HepG2 (cell line): ENCODE measurements at regions not wholly inside any gene's neighbourhood (a gene's known extent, or its start where the extent isn't known, plus 50 kb on each side); places are given as distances from the start of the nearest gene placed in this dataset.

ENCODE experiments used
- AKAP8 ChIP-seq: sonication (generic); formaldehyde crosslinking; IDR thresholded peaks from 2 replicates; pipeline ENCODE4 v1.5.1; 2020; ENCODE audit warnings: mild to moderate bottlenecking, missing genetic modification reagents
- GABPA ChIP-seq, 2 experiments: IDR thresholded peaks; 2 replicates each; pipeline ENCODE4 v1.6.1; 2011 to 2016; ENCODE audit warnings: low read depth in 2 of 2, low read length in 1 of 2, missing biosample characterization in 1 of 2, missing genetic modification characterization in 1 of 2
- HMG20A ChIP-seq: IDR thresholded peaks from 2 replicates; pipeline ENCODE4 v1.6.1; 2016; ENCODE audit warnings: borderline replicate concordance
- HNRNPUL1 ChIP-seq: fragments of 200-400 bp; formaldehyde crosslinking; IDR thresholded peaks from 2 replicates; pipeline ENCODE4 v1.6.1; 2017; ENCODE audit warnings: low read depth, mild to moderate bottlenecking, low read length, moderate library complexity
- HOXA5 ChIP-seq: sonication (generic); formaldehyde crosslinking; IDR thresholded peaks from 2 replicates; pipeline ENCODE4 v1.4.0; 2020; ENCODE audit warnings: missing genetic modification reagents
- PTBP1 ChIP-seq: fragments of 200-400 bp; formaldehyde crosslinking; IDR thresholded peaks from 2 replicates; pipeline ENCODE4 v1.6.1; 2018; ENCODE audit warnings: low read length, low read depth; ENCODE audit not compliant: poor library complexity, severe bottlenecking
- TBL1XR1 ChIP-seq: fragments of 150-350 bp; IDR thresholded peaks from 2 replicates; pipeline ENCODE4 v1.6.1; 2014; ENCODE audit warnings: borderline replicate concordance, low read length; ENCODE audit not compliant: partially characterized antibody
- THAP11 ChIP-seq: IDR thresholded peaks from 2 replicates; pipeline ENCODE4 v1.6.1; 2016; ENCODE audit warnings: missing biosample characterization, missing genetic modification reagents
- YEATS2 ChIP-seq: sonication (generic); formaldehyde crosslinking; IDR thresholded peaks from 2 replicates; pipeline ENCODE4 v1.4.0; 2020; ENCODE audit warnings: missing genetic modification reagents, borderline replicate concordance
- ZIK1 ChIP-seq: sonication (generic); formaldehyde crosslinking; IDR thresholded peaks from 2 replicates; pipeline ENCODE4 v1.5.0; 2020; ENCODE audit warnings: mild to moderate bottlenecking, low read depth, missing genetic modification reagents, borderline replicate concordance
- ZNF121 ChIP-seq: sonication (generic); formaldehyde crosslinking; IDR thresholded peaks from 2 replicates; pipeline ENCODE4 v1.5.0; 2020; ENCODE audit warnings: mild to moderate bottlenecking, missing genetic modification reagents
- ZNF350 ChIP-seq: sonication (generic); formaldehyde crosslinking; IDR thresholded peaks from 2 replicates; pipeline ENCODE4 v1.4.0; 2020; ENCODE audit warnings: mild to moderate bottlenecking, low read depth, missing genetic modification reagents, borderline replicate concordance
- ZNF546 ChIP-seq: sonication (generic); formaldehyde crosslinking; conservative IDR thresholded peaks from 2 replicates; pipeline ENCODE4 v1.8.1; 2023; ENCODE audit warnings: mild to moderate bottlenecking, missing genetic modification reagents
- ZNF570 ChIP-seq: sonication (generic); formaldehyde crosslinking; IDR thresholded peaks from 2 replicates; pipeline ENCODE4 v1.4.0; 2020; ENCODE audit warnings: mild to moderate bottlenecking, missing genetic modification reagents, borderline replicate concordance
- ZNF629 ChIP-seq: sonication (generic); formaldehyde crosslinking; conservative IDR thresholded peaks from 2 replicates; pipeline ENCODE4 v1.5.0; 2020; ENCODE audit warnings: missing genetic modification reagents
- TF ChIP-seq, protein P1 (sequence below): sonication (generic); formaldehyde crosslinking; conservative IDR thresholded peaks from 2 replicates; pipeline ENCODE4 v1.8.1; 2023; ENCODE audit warnings: missing genetic modification reagents
- TF ChIP-seq, protein P2 (sequence below): sonication (generic); formaldehyde crosslinking; IDR thresholded peaks from 2 replicates; pipeline ENCODE4 v1.4.0; 2020; ENCODE audit warnings: missing genetic modification reagents
- TF ChIP-seq, protein P3 (sequence below): sonication (generic); formaldehyde crosslinking; IDR thresholded peaks from 2 replicates; pipeline ENCODE4 v1.4.0; 2020; ENCODE audit warnings: missing genetic modification reagents
- TF ChIP-seq, protein P4 (sequence below): sonication (generic); formaldehyde crosslinking; conservative IDR thresholded peaks from 2 replicates; pipeline ENCODE4 v1.4.0; 2020; ENCODE audit warnings: missing genetic modification reagents
- TF ChIP-seq, protein P5 (sequence below): sonication (generic); formaldehyde crosslinking; IDR thresholded peaks from 2 replicates; pipeline ENCODE4 v1.5.0; 2020; ENCODE audit warnings: missing genetic modification reagents, mild to moderate bottlenecking, borderline replicate concordance
- TF ChIP-seq, protein P6 (sequence below): sonication (generic); formaldehyde crosslinking; conservative IDR thresholded peaks from 2 replicates; pipeline ENCODE4 v1.8.0; 2022; ENCODE audit warnings: mild to moderate bottlenecking, moderate library complexity, missing genetic modification reagents

DNA sequence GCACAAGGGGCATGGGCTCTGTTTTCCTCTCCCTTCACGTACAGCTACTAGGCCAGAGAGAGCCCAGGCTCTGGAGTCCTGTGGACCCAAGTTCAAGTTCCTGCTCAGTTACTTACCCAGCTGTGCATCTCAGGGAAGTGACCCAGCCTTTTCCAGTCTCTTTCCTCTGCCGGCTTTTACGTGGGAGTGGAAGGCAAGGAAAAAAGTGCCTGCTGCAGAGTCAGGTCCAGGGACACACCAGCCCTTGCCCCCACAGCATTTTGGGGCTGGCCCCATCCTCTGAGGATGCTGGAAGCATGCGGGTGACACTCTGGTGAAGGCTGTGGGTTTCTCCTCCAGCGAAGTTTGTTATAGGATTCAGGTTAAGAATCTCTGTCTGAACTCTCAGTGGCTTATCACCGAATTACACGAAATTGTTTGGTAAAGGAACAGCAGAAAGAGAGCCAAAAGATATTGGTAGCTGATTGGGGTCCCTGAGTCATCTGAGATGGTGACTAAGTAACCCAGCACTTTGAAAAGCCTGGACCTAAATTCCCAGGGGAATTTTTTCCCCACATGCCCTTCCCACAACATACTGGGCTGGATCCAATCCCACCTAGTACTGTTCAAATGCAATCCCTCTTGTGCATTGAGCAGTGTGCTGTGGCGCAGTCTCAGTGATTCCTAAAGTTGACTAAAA lies 424.3 kb downstream of the RPS24 start (continued):
- TF ChIP-seq, protein P1, sequence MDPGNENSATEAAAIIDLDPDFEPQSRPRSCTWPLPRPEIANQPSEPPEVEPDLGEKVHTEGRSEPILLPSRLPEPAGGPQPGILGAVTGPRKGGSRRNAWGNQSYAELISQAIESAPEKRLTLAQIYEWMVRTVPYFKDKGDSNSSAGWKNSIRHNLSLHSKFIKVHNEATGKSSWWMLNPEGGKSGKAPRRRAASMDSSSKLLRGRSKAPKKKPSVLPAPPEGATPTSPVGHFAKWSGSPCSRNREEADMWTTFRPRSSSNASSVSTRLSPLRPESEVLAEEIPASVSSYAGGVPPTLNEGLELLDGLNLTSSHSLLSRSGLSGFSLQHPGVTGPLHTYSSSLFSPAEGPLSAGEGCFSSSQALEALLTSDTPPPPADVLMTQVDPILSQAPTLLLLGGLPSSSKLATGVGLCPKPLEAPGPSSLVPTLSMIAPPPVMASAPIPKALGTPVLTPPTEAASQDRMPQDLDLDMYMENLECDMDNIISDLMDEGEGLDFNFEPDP = no peak
- TF ChIP-seq PTBP1 = no peak
- TF ChIP-seq ZIK1 (CRISPR knock-in tag) = no peak
- TF ChIP-seq HNRNPUL1 = no peak
- TF ChIP-seq AKAP8 = no peak
- no peak for TF ChIP-seq ZNF121
- TF ChIP-seq YEATS2 (CRISPR knock-in tag) = no peak
- TF ChIP-seq ZNF350 (CRISPR knock-in tag) = 0 out of 2 replicates have a peak, but pooled peaks have one; percentile 29
- no peak for TF ChIP-seq GABPA (IDR thresholded peaks at IDR 0.05; ENCODE audit: low read depth, low read length)
- TF ChIP-seq GABPA (CRISPR knock-in tag; IDR thresholded peaks at IDR 0.05; ENCODE audit: low read depth) = no peak
- TF ChIP-seq, protein P2, sequence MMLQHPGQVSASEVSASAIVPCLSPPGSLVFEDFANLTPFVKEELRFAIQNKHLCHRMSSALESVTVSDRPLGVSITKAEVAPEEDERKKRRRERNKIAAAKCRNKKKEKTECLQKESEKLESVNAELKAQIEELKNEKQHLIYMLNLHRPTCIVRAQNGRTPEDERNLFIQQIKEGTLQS (CRISPR knock-in tag) = no peak
- TF ChIP-seq TBL1XR1 = no peak
- TF ChIP-seq THAP11 (CRISPR knock-in tag) = no peak
- 0 out of 2 replicates have a peak, but pooled peaks have one; percentile 10 for TF ChIP-seq ZNF629
- TF ChIP-seq, protein P3, sequence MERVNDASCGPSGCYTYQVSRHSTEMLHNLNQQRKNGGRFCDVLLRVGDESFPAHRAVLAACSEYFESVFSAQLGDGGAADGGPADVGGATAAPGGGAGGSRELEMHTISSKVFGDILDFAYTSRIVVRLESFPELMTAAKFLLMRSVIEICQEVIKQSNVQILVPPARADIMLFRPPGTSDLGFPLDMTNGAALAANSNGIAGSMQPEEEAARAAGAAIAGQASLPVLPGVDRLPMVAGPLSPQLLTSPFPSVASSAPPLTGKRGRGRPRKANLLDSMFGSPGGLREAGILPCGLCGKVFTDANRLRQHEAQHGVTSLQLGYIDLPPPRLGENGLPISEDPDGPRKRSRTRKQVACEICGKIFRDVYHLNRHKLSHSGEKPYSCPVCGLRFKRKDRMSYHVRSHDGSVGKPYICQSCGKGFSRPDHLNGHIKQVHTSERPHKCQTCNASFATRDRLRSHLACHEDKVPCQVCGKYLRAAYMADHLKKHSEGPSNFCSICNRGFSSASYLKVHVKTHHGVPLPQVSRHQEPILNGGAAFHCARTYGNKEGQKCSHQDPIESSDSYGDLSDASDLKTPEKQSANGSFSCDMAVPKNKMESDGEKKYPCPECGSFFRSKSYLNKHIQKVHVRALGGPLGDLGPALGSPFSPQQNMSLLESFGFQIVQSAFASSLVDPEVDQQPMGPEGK = no peak
- TF ChIP-seq, protein P4, sequence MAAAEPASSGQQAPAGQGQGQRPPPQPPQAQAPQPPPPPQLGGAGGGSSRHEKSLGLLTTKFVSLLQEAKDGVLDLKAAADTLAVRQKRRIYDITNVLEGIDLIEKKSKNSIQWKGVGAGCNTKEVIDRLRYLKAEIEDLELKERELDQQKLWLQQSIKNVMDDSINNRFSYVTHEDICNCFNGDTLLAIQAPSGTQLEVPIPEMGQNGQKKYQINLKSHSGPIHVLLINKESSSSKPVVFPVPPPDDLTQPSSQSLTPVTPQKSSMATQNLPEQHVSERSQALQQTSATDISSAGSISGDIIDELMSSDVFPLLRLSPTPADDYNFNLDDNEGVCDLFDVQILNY (CRISPR knock-in tag) = no peak
- TF ChIP-seq HOXA5 (CRISPR knock-in tag) = no peak
- no peak for TF ChIP-seq ZNF570 (CRISPR knock-in tag)
- TF ChIP-seq, protein P5, sequence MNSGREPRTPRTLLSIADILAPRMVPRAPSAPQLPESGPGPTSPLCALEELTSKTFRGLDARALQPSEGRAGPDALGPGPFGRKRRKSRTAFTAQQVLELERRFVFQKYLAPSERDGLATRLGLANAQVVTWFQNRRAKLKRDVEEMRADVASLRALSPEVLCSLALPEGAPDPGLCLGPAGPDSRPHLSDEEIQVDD = no peak
- TF ChIP-seq, protein P6, sequence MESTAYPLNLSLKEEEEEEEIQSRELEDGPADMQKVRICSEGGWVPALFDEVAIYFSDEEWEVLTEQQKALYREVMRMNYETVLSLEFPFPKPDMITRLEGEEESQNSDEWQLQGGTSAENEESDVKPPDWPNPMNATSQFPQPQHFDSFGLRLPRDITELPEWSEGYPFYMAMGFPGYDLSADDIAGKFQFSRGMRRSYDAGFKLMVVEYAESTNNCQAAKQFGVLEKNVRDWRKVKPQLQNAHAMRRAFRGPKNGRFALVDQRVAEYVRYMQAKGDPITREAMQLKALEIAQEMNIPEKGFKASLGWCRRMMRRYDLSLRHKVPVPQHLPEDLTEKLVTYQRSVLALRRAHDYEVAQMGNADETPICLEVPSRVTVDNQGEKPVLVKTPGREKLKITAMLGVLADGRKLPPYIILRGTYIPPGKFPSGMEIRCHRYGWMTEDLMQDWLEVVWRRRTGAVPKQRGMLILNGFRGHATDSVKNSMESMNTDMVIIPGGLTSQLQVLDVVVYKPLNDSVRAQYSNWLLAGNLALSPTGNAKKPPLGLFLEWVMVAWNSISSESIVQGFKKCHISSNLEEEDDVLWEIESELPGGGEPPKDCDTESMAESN (CRISPR knock-in tag) = peak; percentile 21; the same call in 1 of the 2 replicates
- TF ChIP-seq ZNF546 = no peak
- no peak for TF ChIP-seq HMG20A (CRISPR knock-in tag)
